Astrocyte (in vitro differentiated cells and primary cell): ENCODE measurements at regions not wholly inside any gene's neighbourhood (a gene's known extent, or its start where the extent isn't known, plus 50 kb on each side); places are given as distances from the start of the nearest gene placed in this dataset.

ENCODE experiments used
- EZH2 ChIP-seq: IDR thresholded peaks from 2 replicates; pipeline ENCODE4 v1.6.1; 2012; ENCODE audit warnings: mild to moderate bottlenecking, low read length, inconsistent platforms; ENCODE audit not compliant: insufficient read depth
- TF ChIP-seq, protein P1 (sequence below): IDR thresholded peaks from 2 replicates; pipeline ENCODE4 v1.5.1; 2011; ENCODE audit warnings: low read depth, mild to moderate bottlenecking, inconsistent platforms, low read length, moderate library complexity; ENCODE audit not compliant: insufficient read depth

DNA sequence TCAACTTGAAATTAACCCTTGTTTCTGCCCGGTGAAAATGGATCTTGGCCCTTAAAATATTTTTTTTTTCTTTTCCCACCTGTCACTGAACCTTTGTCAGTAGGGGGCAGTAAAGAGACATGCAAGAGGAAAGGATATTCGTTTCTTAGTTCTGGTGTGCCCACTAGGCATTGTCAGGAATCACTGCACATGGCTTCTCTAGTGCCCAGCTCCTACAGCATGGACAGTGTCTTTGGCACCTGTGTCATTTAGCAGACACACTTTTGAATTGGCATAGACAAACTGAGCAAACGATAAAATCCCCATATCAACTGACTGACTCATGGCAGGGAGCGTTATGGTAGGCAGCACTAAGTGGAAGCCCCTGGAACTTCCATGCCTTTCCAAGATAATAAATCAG is 1048.1 kb downstream of the BRINP3 start:
- no peak for TF ChIP-seq EZH2
- TF ChIP-seq, protein P1, sequence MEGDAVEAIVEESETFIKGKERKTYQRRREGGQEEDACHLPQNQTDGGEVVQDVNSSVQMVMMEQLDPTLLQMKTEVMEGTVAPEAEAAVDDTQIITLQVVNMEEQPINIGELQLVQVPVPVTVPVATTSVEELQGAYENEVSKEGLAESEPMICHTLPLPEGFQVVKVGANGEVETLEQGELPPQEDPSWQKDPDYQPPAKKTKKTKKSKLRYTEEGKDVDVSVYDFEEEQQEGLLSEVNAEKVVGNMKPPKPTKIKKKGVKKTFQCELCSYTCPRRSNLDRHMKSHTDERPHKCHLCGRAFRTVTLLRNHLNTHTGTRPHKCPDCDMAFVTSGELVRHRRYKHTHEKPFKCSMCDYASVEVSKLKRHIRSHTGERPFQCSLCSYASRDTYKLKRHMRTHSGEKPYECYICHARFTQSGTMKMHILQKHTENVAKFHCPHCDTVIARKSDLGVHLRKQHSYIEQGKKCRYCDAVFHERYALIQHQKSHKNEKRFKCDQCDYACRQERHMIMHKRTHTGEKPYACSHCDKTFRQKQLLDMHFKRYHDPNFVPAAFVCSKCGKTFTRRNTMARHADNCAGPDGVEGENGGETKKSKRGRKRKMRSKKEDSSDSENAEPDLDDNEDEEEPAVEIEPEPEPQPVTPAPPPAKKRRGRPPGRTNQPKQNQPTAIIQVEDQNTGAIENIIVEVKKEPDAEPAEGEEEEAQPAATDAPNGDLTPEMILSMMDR: peak; percentile 33
